HG03469 (cell line): ENCODE measurements at regions not wholly inside any gene's neighbourhood (a gene's known extent, or its start where the extent isn't known, plus 50 kb on each side); places are given as distances from the start of the nearest gene placed in this dataset.

Experiments used
- ATAC-seq: cut with Tn5 transposase; IDR thresholded peaks from one replicate; pipeline ENCODE4 v1.9.1; 2021; ENCODE audit warnings: mild to moderate bottlenecking, moderate library complexity, moderate number of reproducible peaks; ENCODE audit not compliant: unreplicated experiment

- ATAC-seq, result no peak
Observed at GRCh38 chr15:98506711-98507110, 141.6 kb upstream of the IGF1R start.

GRCh38 chr15:98513428-98513986 is 134.8 kb upstream of the IGF1R start:
- ATAC-seq, result no peak

GRCh38 chr15:98514034-98514622 is 134.2 kb upstream of the IGF1R start:
- ATAC-seq, result no peak

DNA sequence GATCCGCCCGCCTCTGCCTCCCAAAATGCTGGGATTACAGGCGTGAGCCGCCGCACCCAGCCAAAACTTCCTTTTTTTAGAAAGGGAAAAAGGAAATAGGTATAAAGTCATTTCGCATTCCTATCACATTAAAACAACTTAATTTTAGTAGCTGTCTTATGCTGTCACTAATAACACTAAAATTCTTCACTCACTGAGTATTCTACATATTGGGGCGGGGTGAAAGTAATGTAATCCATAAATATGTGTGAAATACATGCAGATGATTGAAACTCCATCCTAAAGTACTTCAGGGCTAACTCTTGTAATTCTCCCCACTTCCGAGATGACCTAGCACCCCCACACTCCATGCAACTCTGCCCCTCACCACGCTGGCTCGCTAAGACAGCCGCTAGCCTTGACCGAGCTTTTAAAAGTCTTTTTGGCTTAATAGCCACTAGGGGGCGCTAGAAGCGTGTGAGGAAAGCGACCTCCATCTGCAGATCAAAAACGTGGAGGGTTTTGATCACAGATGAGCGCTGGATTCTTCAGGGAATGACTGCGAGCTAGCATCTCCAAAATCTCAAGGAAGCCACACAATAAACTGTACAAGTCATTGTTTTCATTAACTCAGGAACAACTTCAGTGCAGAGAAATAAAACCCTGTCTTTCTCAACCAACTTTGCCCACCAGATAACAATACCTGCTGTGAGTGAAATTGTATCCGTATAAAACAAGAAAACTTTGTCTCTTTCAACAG is 129.3 kb upstream of the IGF1R start:
- peak; percentile 80 for ATAC-seq

DNA sequence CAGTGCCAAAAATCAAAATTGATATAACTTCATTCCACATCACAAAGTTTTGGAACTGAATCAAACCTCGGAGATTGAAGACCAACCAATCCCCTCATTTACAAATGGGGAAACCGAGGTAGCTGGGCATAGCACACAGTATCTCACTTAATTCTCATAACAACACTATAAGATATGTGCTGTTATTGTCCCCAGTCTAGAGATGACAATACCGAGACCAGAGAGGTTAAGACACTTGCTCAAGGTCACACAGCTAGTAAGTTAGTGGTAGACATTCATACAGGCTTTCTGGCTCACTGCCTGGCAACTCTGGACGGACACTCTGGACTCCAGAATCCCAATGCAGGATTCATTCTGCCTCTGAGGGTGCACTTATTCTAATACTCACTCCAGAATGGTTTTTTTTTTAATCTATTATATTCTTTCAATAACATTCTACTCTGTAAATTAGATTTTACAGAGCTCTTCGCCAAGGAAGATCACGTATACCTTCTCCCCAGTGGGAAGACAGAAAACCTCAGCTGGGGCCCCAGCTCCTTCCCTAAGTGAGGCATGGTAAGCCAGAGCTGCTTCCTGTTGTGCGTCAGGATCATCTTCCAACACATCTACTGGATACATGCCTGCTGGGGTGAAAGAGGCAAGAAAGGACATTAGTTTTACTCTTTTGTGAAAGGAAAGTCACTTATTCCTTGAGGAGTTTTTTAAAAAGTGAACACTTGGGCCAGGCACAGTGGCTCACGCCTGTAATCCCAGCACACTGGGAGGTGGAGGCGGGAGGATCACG is 128.4 kb upstream of the IGF1R start:
- ATAC-seq, result no peak

DNA sequence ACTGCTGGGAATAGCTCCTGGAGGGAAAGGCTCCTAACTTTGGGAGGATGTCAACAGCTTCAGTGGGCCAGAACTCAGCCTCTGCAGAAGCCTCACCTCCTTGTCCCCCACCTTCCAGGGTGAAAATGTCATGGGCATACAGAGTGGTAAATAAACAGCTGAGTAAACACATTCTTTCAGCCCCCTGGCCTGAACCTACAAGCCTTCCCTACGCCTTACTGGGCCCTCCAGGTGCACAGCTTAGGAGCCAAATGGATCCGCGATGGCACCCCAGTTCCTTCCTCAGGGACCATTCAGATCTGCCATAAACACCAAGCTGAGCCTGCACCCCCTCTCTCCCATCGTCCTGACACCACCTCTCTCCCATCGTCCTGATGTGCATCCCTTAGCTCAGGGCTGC is 126.2 kb upstream of the IGF1R start:
- ATAC-seq, result no peak

GRCh38 chr15:98523912-98524662 is 124.3 kb upstream of the IGF1R start:
- no peak for ATAC-seq

- ATAC-seq, result no peak
Observed at GRCh38 chr15:98524838-98525660, 123.3 kb upstream of the IGF1R start.

GRCh38 chr15:98525661-98526001 is 122.7 kb upstream of the IGF1R start:
- ATAC-seq, result no peak

GRCh38 chr15:98526094-98526493 is 122.2 kb upstream of the IGF1R start:
- ATAC-seq, result no peak

GRCh38 chr15:98528046-98528725 is 120.2 kb upstream of the IGF1R start:
- ATAC-seq, result no peak

- no peak for ATAC-seq
Observed at GRCh38 chr15:98529205-98530145, 118.9 kb upstream of the IGF1R start.

GRCh38 chr15:98530570-98530969 is 117.8 kb upstream of the IGF1R start:
- ATAC-seq, result peak; percentile 72

GRCh38 chr15:98532063-98532462 is 116.3 kb upstream of the IGF1R start:
- ATAC-seq, result no peak

DNA sequence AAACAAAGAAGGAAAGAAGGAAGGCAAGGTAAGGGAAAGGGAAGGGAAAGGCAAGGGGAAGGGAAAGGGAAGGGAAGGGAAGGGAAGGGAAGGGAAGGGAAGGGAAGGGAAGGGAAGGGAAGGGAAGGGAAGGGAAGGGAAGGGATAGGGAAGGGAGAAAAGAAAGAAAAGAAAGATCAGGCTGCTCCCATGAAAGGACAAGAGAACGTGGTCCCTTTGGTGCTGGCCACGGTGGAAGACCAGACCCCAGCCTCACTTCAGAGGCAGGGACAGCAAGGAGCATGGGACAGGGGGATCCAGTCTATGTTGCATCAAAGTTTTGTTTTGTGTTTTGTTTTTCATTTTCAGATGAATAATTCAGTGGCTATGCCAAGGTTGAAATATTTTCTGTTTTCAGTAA is 111.4 kb upstream of the IGF1R start:
- no peak for ATAC-seq

DNA sequence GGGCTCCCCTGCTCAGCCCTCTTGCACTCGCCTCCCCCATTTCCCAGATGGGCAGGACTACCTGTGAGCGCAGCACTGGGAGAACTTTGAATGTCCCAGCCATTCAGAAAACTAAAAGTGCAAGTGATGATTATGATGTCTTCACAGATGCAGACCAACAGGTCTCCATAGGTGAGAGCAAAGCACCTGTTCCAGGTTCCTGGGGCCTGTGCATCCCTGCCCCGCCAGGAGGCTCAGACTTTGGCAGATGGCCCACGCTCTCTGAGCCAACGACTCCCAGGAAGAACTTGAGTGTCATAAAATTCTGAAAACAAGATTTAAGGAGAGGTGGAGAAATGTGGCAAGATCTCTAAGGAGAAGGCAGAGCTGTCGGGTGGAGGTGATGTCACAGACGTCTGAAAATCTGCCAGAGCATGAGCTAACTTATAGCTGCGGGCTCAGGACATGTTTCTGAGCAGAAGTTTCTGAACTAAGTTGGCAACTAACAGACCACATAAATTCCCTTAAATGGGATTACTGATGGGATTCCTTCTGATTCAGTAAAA is 110.8 kb upstream of the IGF1R start:
- ATAC-seq, result no peak

- no peak for ATAC-seq
Observed at GRCh38 chr15:98541519-98541918, 106.8 kb upstream of the IGF1R start.

GRCh38 chr15:98543237-98543636 is 105.1 kb upstream of the IGF1R start:
- ATAC-seq, result no peak
